Fibroblast of skin of right biceps (primary cell): ENCODE measurements at regions not wholly inside any gene's neighbourhood (a gene's known extent, or its start where the extent isn't known, plus 50 kb on each side); places are given as distances from the start of the nearest gene placed in this dataset.
"Not testable (repeated sequence)": the region's sequence is repeated elsewhere in the genome, so short reads cannot be mapped to it uniquely, and the experiment has no call there.

Experiments
- DNase-seq: peaks from one replicate; pipeline ENCODE4 v3.0.0-alpha.2; 2013

GRCh38 chr7:46100521-46100920, 179.4 kb upstream of the IGFBP3 start:
- no peak for DNase-seq

- no peak for DNase-seq
Observed at GRCh38 chr7:46099076-46099475, 178.0 kb upstream of the IGFBP3 start.

- DNase-seq = no peak
Observed at GRCh38 chr7:46091071-46091470, 170.0 kb upstream of the IGFBP3 start.

- DNase-seq = peak; percentile 34
Observed at GRCh38 chr7:46089281-46089680, 168.2 kb upstream of the IGFBP3 start.

GRCh38 chr7:46088486-46088885, 167.4 kb upstream of the IGFBP3 start:
- DNase-seq = not testable (repeated sequence)

DNA sequence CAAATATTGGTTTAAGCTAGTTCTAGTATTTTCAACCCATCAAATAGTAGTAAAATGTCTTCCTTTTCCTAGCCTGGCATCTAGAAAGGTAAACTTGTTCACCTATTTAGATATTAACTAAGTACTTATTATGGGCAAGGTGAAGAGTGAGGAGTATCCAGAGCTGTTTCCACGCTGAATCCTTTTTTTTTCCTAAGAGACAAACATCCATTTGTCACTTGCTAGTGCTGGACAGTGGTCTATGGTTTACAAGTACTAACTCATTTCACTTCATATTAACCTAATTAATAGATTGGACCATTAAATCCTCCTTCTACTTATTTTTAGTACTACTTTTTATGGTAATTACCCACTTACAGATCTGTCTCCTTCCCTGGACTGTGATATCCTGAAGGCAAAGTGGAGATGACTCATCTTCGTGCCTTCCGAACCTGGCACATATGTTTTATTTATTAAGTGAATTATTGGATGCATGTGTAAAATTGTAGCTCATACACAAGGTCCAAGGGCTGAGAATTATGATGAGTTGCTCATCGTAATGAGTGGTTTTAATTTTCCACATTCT, 159.6 kb upstream of the IGFBP3 start:
- DNase-seq = peak; percentile 56

DNA sequence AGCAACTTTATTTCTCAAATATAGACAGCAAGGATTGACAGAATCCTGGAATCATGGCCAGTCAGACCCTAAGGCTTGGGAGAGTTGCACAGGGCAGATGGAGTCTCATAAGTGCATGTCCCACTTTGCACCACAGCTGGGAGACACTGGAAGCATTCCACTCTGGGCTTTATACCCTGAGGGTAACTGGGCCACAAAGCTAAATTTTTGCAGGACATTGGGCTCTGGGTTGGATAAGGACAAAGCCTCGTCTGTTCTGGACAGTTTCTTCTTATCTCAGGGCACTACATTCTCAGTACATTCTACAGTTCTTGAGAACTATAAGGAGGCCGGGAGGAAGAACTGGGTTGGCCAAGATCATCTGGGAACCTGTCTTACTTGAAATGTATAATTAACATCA, 158.3 kb upstream of the IGFBP3 start:
- no peak for DNase-seq

DNA sequence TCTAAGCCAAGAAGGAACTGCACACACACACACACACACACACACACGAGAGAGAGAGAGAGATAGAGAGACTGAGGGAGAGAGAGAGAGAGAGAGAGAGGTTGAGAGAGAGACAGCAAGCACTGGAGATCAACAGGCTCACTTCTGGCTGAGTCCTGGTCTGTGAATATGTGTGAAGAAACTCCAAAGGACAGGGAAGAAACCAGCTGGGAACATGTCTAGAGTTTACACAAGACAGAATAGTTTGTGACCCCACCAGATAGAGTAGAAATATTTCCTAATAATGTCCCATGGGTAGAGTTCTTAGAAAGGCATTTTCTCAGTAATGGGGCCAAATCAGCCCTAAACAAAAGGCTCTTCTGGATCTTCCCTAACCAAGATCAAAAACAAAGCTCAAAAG, 155.5 kb upstream of the IGFBP3 start:
- DNase-seq = no peak

GRCh38 chr7:46072722-46073121, 151.7 kb upstream of the IGFBP3 start:
- DNase-seq = no peak

DNA sequence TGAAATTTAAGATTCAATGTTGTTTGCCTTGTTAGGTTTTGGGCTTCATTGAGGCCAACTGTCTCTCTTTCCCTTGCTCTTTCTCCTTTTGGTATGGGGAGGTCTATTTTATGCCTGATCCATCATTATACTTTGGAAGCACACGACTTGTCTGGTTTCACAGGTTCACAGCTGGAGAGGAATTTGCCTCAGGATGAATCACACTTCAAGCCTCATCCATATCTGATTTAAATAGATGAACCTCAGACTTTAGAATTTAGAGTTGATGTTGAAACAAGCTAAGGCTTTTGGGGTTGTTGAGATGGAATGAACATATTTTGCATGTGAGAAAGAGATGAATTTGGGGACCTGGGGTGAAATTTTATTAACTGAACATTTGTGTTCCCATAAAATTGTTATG, 150.5 kb upstream of the IGFBP3 start:
- DNase-seq = peak; percentile 66

- peak; percentile 78 for DNase-seq
Observed at GRCh38 chr7:46071076-46071475, 150.0 kb upstream of the IGFBP3 start.

- DNase-seq = no peak
Observed at GRCh38 chr7:46068159-46068558, 147.1 kb upstream of the IGFBP3 start.

DNA sequence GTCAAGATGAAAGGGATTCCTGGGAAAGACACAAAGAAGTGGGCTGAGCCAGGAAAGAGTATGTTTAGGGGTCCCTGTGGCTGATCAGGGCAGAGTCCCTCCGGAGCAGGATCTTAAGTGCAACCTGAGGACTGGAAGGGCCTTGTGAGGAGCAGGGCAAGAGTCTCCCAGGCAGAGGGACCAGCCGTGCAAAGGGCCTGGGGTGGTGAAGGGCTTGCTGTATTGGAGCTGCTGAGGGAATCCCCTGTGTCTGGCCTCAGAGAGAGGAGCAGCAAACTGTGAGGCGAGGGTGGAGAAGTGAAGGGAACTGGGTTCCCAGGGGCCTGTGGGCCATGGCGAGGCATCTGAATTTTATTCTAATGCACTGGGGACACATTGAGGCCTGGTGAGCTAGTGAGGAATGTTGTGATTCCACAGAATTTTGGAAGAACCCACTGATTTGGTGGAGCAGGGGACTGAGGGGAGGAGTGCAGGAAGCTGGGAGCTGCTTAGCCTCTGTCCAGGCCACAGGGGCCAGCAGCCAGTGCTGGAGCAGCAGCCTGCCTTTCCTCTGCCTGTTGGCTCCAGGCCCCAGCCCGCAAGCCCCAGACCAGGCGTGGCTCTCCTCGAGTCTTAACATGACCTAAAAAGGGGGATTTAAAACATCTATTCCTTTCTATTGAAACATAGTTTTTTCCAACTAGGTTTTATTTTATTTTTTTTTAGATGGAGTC, 138.4 kb upstream of the IGFBP3 start:
- DNase-seq = peak; percentile 47

DNA sequence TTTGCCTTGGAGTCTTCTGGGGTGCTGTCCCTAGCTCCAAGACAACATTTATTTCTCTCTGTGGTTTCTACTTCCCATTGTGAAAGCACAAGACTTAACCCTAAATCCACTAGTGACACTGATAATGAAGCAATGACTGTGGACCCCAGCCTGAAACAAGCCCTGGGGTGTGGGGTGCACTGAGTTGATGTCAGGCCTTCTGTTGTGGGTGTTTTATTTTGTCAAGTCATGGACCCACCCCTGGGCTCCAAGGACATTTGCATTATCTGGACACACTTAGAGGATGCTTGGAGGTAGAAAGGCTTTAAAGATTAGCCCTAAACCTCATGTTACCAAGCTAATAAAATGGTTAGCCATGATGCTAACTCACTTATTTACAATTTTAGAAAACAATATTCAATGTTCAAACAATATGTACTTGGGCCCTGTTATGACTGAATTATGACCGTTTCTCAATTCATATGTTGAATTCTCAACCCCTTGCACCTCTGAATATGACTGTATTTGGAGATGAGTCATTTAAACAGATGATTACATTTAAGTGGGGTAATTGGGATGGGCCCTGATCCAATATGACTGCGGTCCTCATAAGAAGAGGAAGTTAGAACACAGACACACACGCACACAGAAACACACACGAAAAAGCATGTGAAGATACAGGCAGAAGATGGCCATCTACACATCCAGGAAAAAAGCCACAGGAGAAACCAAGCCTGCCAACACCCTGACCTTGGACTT, 137.2 kb upstream of the IGFBP3 start:
- peak; percentile 89 for DNase-seq

DNA sequence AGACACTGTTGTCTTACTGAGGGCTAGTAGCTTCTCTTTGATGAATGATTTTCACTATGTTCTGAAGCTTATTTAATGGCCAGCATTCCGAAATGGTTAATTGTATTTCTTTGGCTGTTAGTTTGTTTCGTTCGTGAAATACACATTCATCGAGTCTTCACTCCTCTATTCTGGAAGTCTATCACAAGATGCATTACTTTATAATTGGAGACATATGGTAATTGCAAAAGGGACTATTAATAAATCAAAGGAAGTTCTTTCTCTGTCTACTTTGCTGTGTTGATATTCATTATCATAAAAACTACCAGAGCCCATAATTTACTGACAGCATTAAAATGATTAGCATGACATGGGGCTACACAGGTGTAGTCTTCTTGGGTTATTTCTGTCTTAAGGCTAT, 133.8 kb upstream of the IGFBP3 start:
- DNase-seq = no peak

DNA sequence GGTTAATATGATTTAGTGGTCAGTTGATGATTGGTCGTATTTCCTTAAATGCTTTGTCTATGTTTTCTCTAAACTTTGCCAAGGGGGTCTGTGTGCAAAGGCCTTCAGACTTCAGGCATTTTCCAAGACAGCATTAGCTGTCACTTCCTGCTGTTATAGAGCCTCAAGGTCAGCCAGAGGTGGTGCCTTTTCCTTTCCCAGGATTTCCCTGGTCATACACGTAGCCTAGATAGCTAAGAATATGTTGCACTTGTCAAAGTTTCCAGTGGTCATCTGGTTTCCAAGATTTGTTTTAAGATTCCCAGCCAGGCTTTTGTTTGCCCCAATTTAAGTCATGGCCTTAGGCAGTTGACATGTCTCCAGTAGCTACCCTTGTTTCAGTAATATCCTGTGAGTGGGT, 133.2 kb upstream of the IGFBP3 start:
- no peak for DNase-seq

DNA sequence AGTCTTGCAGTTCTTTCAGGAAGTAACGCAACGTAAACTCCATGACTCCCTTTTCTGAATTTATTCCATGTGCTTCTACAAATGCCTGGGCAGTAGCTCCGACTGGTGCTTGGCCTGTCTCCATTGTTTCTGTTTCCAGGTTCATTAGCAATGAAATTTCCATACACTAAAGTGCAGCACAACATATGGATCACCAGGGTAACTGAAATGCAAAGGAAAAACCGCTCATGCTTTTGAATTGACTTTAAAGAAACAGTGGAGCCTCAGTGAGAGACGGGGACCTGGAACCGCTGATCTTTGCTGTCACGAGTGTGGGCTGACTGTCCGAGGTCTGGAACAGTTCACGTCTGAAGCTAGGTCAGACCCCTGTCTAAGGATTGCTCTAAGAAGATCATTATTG, 126.5 kb upstream of the IGFBP3 start:
- no peak for DNase-seq

DNA sequence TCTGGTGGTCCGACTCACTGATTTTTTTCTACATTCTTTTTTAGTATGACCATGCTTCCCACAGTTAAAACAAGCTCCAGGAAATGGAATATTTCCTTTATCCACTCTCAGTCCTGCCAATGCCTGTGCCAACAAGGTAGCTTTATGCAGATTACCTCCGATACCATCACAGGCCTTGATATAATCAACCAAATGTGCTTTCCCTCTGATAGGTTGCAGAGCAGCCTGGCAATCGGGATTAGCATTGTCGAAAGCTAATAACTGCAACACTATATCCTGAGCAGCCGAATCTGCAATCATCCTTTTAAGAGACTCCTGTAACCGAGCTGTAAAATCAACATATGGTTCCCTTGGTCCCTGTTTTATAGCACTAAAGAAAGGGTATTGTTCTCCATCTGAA, 122.3 kb upstream of the IGFBP3 start:
- DNase-seq = not testable (repeated sequence)

DNA sequence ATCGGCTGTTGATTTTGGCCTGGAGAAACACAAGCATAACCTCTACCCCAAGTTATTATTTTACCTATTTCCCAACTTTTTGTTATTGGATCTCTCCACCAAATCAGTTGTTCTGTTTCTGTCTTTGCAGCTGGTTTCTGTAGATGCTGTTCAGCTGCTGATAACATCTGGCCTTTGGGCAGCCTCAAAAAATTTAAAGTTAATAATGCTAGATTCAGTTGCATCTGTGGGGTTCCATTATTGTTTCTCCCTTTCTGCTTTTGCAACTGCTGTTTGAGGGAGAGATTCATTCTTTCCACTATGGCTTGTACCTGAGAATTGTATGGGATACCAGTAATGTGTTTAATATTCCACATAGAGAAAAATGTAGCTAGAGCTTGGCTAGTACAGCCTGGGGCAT, 118.7 kb upstream of the IGFBP3 start:
- DNase-seq = not testable (repeated sequence)

- no peak for DNase-seq
Observed at GRCh38 chr7:46035166-46035565, 114.1 kb upstream of the IGFBP3 start.

GRCh38 chr7:46034056-46034768, 113.1 kb upstream of the IGFBP3 start:
- peak; percentile 87 for DNase-seq

- no peak for DNase-seq
Observed at GRCh38 chr7:46033592-46033991, 112.5 kb upstream of the IGFBP3 start.

GRCh38 chr7:46032942-46033341, 111.9 kb upstream of the IGFBP3 start:
- peak; percentile 39 for DNase-seq

DNA sequence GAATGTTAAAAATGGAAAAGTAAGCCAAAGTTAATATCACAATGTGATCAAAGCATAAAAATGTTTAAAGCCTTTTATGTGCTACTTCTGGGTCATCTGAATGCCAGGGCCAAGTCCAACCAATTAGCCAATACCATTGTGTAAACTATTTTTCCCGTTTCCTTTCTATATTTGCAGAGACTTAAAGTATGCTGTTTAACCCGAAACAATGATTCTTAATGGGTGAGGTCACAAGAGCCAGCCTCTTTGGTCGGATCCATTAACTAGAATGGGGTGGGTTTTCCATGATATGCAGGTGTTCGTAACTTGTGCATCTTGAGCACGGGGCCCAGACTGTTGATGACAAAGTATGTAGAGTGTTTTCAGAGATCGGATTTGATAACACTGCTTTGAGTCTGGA, 111.3 kb upstream of the IGFBP3 start:
- no peak for DNase-seq
